CD4-positive, alpha-beta T cell treated with Interleukin-2 at 100 ng/mL for 4 hours (primary cell): ENCODE measurements at regions not wholly inside any gene's neighbourhood (a gene's known extent, or its start where the extent isn't known, plus 50 kb on each side); places are given as distances from the start of the nearest gene placed in this dataset.

Source experiments
- DNase-seq: peaks from one replicate; pipeline ENCODE4 v3.0.0-alpha.2; 2020; ENCODE audit warnings: low spot score

GRCh38 chr4:117429506-117429905, 344.1 kb upstream of the TRAM1L1 start:
- DNase-seq: no peak

- no peak for DNase-seq
Observed at GRCh38 chr4:117434424-117434823, 349.0 kb upstream of the TRAM1L1 start.

GRCh38 chr4:117447925-117448324, 362.5 kb upstream of the TRAM1L1 start:
- DNase-seq: peak; percentile 5

GRCh38 chr4:117455088-117455487, 369.7 kb upstream of the TRAM1L1 start:
- no peak for DNase-seq

GRCh38 chr4:117466388-117466787, 381.0 kb upstream of the TRAM1L1 start:
- no peak for DNase-seq

GRCh38 chr4:117467404-117467803, 382.0 kb upstream of the TRAM1L1 start:
- DNase-seq: no peak

GRCh38 chr4:117474987-117475386, 389.6 kb upstream of the TRAM1L1 start:
- no peak for DNase-seq

- no peak for DNase-seq
Observed at GRCh38 chr4:117477925-117478324, 392.5 kb upstream of the TRAM1L1 start.

GRCh38 chr4:117478702-117479101, 393.3 kb upstream of the TRAM1L1 start:
- no peak for DNase-seq

- DNase-seq: no peak
Observed at GRCh38 chr4:117479673-117480072, 394.3 kb upstream of the TRAM1L1 start.

- DNase-seq: no peak
Observed at GRCh38 chr4:117481742-117482141, 396.4 kb upstream of the TRAM1L1 start.

- DNase-seq: no peak
Observed at GRCh38 chr4:117488692-117489091, 403.3 kb upstream of the TRAM1L1 start.

- no peak for DNase-seq
Observed at GRCh38 chr4:117489107-117489506, 403.7 kb upstream of the TRAM1L1 start.

- no peak for DNase-seq
Observed at GRCh38 chr4:117491516-117491915, 406.1 kb upstream of the TRAM1L1 start.

GRCh38 chr4:117495802-117496201, 410.4 kb upstream of the TRAM1L1 start:
- DNase-seq: no peak

GRCh38 chr4:117512414-117512813, 427.0 kb upstream of the TRAM1L1 start:
- DNase-seq: no peak

- no peak for DNase-seq
Observed at GRCh38 chr4:117514391-117515175, 429.2 kb upstream of the TRAM1L1 start.

- DNase-seq: no peak
Observed at GRCh38 chr4:117515921-117516320, 430.5 kb upstream of the TRAM1L1 start.

- no peak for DNase-seq
Observed at GRCh38 chr4:117527601-117528000, 442.2 kb upstream of the TRAM1L1 start.

GRCh38 chr4:117529401-117529800, 444.0 kb upstream of the TRAM1L1 start:
- no peak for DNase-seq

- no peak for DNase-seq
Observed at GRCh38 chr4:117533501-117533900, 448.1 kb upstream of the TRAM1L1 start.

GRCh38 chr4:117545039-117545438, 459.7 kb upstream of the TRAM1L1 start:
- no peak for DNase-seq

GRCh38 chr4:117549524-117549923, 464.1 kb upstream of the TRAM1L1 start:
- DNase-seq: no peak

GRCh38 chr4:117550085-117550484, 464.7 kb upstream of the TRAM1L1 start:
- no peak for DNase-seq
